OCI-LY7 (cell line): ENCODE measurements at regions not wholly inside any gene's neighbourhood (a gene's known extent, or its start where the extent isn't known, plus 50 kb on each side); places are given as distances from the start of the nearest gene placed in this dataset.

Experiments
- BruUV-seq: library from RNA; stranded (reverse); fragments of 400-500 nt; replicated peaks from 2 replicates; lab custom pipeline; 2021; lab: Mats Ljungman, UMichigan
- CTCF ChIA-PET: fragments of 300-600 bp; sonication (Branson Sonifier 250); formaldehyde crosslinking; loops from one replicate; lab custom pipeline; 2022; ENCODE audit warnings: antibody characterized with exemption; ENCODE audit not compliant: unreplicated experiment; lab: Charles Lee
- POLR2A ChIA-PET: fragments of 300-600 bp; sonication (Branson Sonifier 250); formaldehyde crosslinking; loops from one replicate; lab custom pipeline; 2022; ENCODE audit warnings: antibody characterized with exemption; lab: Charles Lee
- DNase-seq: peaks from one replicate; pipeline ENCODE4 v3.0.0-alpha.2; 2015; ENCODE audit warnings: low spot score
- H2AFZ ChIP-seq: fragments of 200-600 bp; sonication (generic), shearing (Covaris generic); 2 replicates; pipeline ENCODE4 v1.6.1; 2014; ENCODE audit warnings: mild to moderate bottlenecking, antibody characterized with exemption, low read length, moderate library complexity
- H3K27ac ChIP-seq: fragments of 200-600 bp; sonication (generic); 2 replicates; pipeline ENCODE4 v1.5.1; 2014; ENCODE audit warnings: mixed run types, low read depth, mild to moderate bottlenecking, moderate library complexity, low read length, inconsistent platforms; ENCODE audit not compliant: poor library complexity, severe bottlenecking
- H3K36me3 ChIP-seq: fragments of 200-600 bp; sonication (generic); 2 replicates; pipeline ENCODE4 v1.6.1; 2014; ENCODE audit warnings: mild to moderate bottlenecking, antibody characterized with exemption, low read length, moderate library complexity, mixed read lengths; ENCODE audit not compliant: insufficient read depth
- H3K4me1 ChIP-seq: fragments of 200-600 bp; sonication (generic); 2 replicates; pipeline ENCODE4 v1.5.1; 2014; ENCODE audit warnings: mild to moderate bottlenecking, low read length; ENCODE audit not compliant: insufficient read depth, poor library complexity, severe bottlenecking
- H3K4me2 ChIP-seq: fragments of 200-600 bp; sonication (generic); 2 replicates; pipeline ENCODE4 v1.6.1; 2014; ENCODE audit warnings: mild to moderate bottlenecking, low read length
- H3K4me3 ChIP-seq: fragments of 200-600 bp; sonication (generic); 2 replicates; pipeline ENCODE4 v1.5.1; 2014; ENCODE audit warnings: mild to moderate bottlenecking, low read depth, low read length; ENCODE audit not compliant: poor library complexity, severe bottlenecking
- H3K79me2 ChIP-seq: fragments of 200-600 bp; sonication (generic); 2 replicates; pipeline ENCODE4 v1.6.1; 2016; ENCODE audit warnings: low read depth, mild to moderate bottlenecking, low read length, moderate library complexity, mixed read lengths; ENCODE audit not compliant: insufficient read depth
- H3K9me2 ChIP-seq: fragments of 200-600 bp; sonication (generic); 2 replicates; pipeline ENCODE4 v1.6.1; 2016; ENCODE audit warnings: mild to moderate bottlenecking, low read length, mixed read lengths; ENCODE audit not compliant: insufficient read depth
- H3K9me3 ChIP-seq: fragments of 200-600 bp; sonication (generic); 2 replicates; pipeline ENCODE4 v1.6.1; 2014; ENCODE audit warnings: mild to moderate bottlenecking, mixed run types, low read length, mixed read lengths
- H4K20me1 ChIP-seq: fragments of 200-600 bp; sonication (generic); 2 replicates; pipeline ENCODE4 v1.6.1; 2014; ENCODE audit warnings: mild to moderate bottlenecking, antibody characterized with exemption, low read length, moderate library complexity, mixed read lengths; ENCODE audit not compliant: insufficient read depth
- CTCF ChIP-seq: fragments of 200-600 bp; sonication (generic); conservative IDR thresholded peaks from 2 replicates; pipeline ENCODE4 v1.5.1; 2014; ENCODE audit warnings: mild to moderate bottlenecking, antibody characterized with exemption, low read length, moderate library complexity, mixed read lengths
- EZH2phosphoT487 ChIP-seq: fragments of 200-600 bp; sonication (generic); IDR thresholded peaks from 2 replicates; pipeline ENCODE4 v1.6.1; 2018; ENCODE audit warnings: low read depth, borderline replicate concordance, mild to moderate bottlenecking, mixed run types, antibody characterized with exemption, low read length, moderate library complexity, mixed read lengths
- intact Hi-C: fragments of 100-400 bp; cut with micrococcal nuclease; formaldehyde crosslinking; loops from one replicate; pipeline ENCODE4 v1.10.0; 2022; ENCODE audit not compliant: unreplicated experiment

- Histone ChIP-seq H2AFZ (no peak overlapping the region), H3K4me1 (no peaks in the 10 kb centered on the region), H3K9me3 (no peaks in the 10 kb centered on the region), H3K9me2 (no peaks in the 10 kb centered on the region), H3K27ac (no peak overlapping the region), H3K4me3 (no peak overlapping the region), H3K36me3 (no peaks in the 10 kb centered on the region), H4K20me1 (no peaks in the 10 kb centered on the region), H3K4me2 (no peak overlapping the region), H3K79me2 (no peaks in the 10 kb centered on the region)
- CTCF ChIA-PET: no interaction called here
- POLR2A ChIA-PET: no interaction called here
- intact Hi-C loops: no loop called here
- BruUV-seq: no TSS peak
- TF ChIP-seq EZH2phosphoT487 (no peak), CTCF (no peak)
- DNase-seq: no peak
Observed at GRCh38 chr10:118966850-118967125, 62.7 kb upstream of the NANOS1 start.

GRCh38 chr10:118967160-118967559 is 62.4 kb upstream of the NANOS1 start:
- no peaks in the 10 kb centered on the region for H4K20me1 ChIP-seq
- no peaks in the 10 kb centered on the region for H3K79me2 ChIP-seq
- no peak overlapping the region for H3K4me2 ChIP-seq
- ChIA-PET POLR2A (no interaction called here), CTCF (no interaction called here)
- H3K36me3 ChIP-seq: no peaks in the 10 kb centered on the region
- H3K4me3 ChIP-seq: no peak overlapping the region
- BruUV-seq: no TSS peak
- no peak overlapping the region for H3K27ac ChIP-seq
- no peak overlapping the region for H2AFZ ChIP-seq
- no peak for DNase-seq
- no peaks in the 10 kb centered on the region for H3K9me3 ChIP-seq
- TF ChIP-seq CTCF: no peak
- no peak for TF ChIP-seq EZH2phosphoT487
- H3K4me1 ChIP-seq: no peaks in the 10 kb centered on the region
- intact Hi-C loops: no loop called here
- no peaks in the 10 kb centered on the region for H3K9me2 ChIP-seq

- BruUV-seq: no TSS peak
- H3K4me2 ChIP-seq: no peak overlapping the region
- TF ChIP-seq CTCF (no peak), EZH2phosphoT487 (no peak)
- no peaks in the 10 kb centered on the region for H3K9me2 ChIP-seq
- no peaks in the 10 kb centered on the region for H4K20me1 ChIP-seq
- DNase-seq: no peak
- no peaks in the 10 kb centered on the region for H3K9me3 ChIP-seq
- ChIA-PET CTCF (no interaction called here), POLR2A (no interaction called here)
- H3K36me3 ChIP-seq: no peaks in the 10 kb centered on the region
- no peak overlapping the region for H2AFZ ChIP-seq
- no peaks in the 10 kb centered on the region for H3K79me2 ChIP-seq
- no peak overlapping the region for H3K27ac ChIP-seq
- intact Hi-C loops: no loop called here
- no peak overlapping the region for H3K4me3 ChIP-seq
- H3K4me1 ChIP-seq: no peaks in the 10 kb centered on the region
Observed at GRCh38 chr10:118968060-118968459, 61.5 kb upstream of the NANOS1 start.
